ENCODE measurements at regions not wholly inside any gene's neighbourhood (a gene's known extent, or its start where the extent isn't known, plus 50 kb on each side); places are given as distances from the start of the nearest gene placed in this dataset.
"Not testable (repeated sequence)": the region's sequence is repeated elsewhere in the genome, so short reads cannot be mapped to it uniquely, and the experiment has no call there.

DNA sequence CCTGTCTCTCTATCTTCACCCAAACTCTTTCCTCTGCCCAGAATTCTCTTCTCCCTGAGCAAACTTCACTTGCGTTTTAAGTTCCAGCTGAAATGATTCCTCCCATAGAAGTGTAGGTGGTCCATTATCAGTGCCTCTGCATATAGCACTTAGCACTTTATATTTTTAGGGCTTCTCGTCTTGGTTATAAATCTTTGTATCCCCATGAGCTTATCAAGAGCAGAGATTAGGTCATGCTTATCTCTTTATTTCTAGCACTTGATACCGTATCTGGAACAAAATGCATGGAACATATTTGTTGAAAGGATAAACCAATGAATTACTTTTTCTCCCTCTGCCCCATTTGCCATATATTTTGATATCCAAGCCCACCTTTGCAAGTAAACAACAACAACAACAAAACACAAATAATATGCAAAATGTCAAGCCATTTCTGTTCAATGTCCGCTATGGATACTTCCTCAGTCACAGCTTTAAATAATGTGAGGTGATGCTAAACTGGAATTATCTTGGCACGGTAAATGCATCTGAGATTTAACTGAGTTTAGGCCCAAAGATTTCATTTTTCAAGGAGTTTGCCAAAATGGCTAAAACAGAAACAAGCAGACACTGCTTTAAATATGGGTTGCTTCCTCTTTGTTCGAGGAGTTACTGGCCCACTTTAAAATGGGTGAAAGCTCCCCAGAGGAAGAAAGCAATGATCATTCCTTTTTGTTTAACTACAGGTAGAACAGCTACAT, 106.2 kb upstream of the STMND1 start:
- no peak overlapping the region for H3K4me3 ChIP-seq
- intact Hi-C loops (cut with DNase I): no loop called here
- no peak for DNase-seq
- no peaks in the 10 kb centered on the region for H3K27me3 ChIP-seq
- no peak overlapping the region for H3K27ac ChIP-seq
- H3K9me3 ChIP-seq: no peaks in the 10 kb centered on the region
- H3K4me1 ChIP-seq: no peaks in the 10 kb centered on the region
- no peak overlapping the region for H3K9ac ChIP-seq (ENCODE audit: low read depth in 2 of 2, low read length in 2 of 2)
- TF ChIP-seq, protein P1, sequence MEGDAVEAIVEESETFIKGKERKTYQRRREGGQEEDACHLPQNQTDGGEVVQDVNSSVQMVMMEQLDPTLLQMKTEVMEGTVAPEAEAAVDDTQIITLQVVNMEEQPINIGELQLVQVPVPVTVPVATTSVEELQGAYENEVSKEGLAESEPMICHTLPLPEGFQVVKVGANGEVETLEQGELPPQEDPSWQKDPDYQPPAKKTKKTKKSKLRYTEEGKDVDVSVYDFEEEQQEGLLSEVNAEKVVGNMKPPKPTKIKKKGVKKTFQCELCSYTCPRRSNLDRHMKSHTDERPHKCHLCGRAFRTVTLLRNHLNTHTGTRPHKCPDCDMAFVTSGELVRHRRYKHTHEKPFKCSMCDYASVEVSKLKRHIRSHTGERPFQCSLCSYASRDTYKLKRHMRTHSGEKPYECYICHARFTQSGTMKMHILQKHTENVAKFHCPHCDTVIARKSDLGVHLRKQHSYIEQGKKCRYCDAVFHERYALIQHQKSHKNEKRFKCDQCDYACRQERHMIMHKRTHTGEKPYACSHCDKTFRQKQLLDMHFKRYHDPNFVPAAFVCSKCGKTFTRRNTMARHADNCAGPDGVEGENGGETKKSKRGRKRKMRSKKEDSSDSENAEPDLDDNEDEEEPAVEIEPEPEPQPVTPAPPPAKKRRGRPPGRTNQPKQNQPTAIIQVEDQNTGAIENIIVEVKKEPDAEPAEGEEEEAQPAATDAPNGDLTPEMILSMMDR (IDR thresholded peaks at IDR 0.05): no peak
- no peaks in the 10 kb centered on the region for H3K36me3 ChIP-seq

DNA sequence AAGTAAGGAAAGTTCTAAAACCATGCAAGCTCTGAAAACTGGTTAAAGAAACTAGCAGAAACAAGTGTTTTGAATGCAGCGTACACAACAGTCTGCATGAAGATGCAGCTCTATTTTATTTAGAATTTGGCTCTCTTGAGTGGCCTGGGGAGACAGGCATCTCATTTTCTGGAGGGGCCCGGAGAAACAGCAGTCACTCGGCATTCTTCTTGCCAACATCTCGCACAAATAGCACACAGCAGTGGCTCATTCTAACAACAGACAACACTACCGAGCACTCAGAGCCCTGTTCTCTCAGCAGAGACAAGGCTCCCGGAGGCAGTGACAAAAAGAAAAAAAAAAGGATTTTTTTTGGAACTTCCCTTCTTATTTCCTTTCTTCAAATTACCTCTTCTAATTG, 108.5 kb upstream of the STMND1 start:
- H3K36me3 ChIP-seq: no peaks in the 10 kb centered on the region
- no peak overlapping the region for H3K27ac ChIP-seq
- TF ChIP-seq, protein P1 (IDR thresholded peaks at IDR 0.05): no peak
- H3K9ac ChIP-seq (ENCODE audit: low read depth in 2 of 2, low read length in 2 of 2): no peak overlapping the region
- intact Hi-C loops (cut with DNase I): no loop called here
- no peak overlapping the region for H3K4me3 ChIP-seq
- H3K27me3 ChIP-seq: no peaks in the 10 kb centered on the region
- H3K4me1 ChIP-seq: no peaks in the 10 kb centered on the region
- no peaks in the 10 kb centered on the region for H3K9me3 ChIP-seq
- no peak for DNase-seq

DNA sequence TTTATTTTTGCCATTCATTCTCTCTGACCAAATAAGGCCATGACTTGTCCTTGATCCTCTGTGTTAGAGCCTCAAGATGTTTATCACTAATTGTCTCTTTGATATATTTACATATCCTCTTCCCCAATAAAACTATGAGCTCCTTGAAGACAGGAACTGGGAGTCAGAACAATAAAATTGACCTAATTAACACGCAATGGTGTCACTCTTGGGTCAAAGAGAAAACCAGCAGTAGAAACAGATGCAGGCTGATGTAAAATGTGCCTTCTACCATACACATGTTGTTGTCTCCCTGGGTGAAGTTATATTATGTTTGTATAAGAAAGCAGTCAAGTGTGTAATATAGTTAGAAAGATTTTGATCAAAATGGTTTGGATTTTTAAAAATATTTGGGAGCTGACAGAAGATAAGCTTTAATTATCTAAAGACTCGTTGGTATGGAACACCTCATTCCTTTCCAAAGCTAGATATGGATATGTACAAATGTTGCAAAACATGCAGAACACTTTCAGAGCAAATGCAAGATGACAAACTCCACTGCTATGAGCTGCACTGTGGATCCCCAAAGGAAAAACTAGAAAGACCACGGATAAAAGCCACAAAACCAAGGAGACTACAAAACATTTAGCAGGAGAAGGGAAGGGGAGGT, 109.7 kb upstream of the STMND1 start:
- no peaks in the 10 kb centered on the region for H3K9me3 ChIP-seq
- no peaks in the 10 kb centered on the region for H3K27me3 ChIP-seq
- H3K4me1 ChIP-seq: no peaks in the 10 kb centered on the region
- no peak for DNase-seq
- no peaks in the 10 kb centered on the region for H3K36me3 ChIP-seq
- no peak overlapping the region for H3K9ac ChIP-seq (ENCODE audit: low read depth in 2 of 2, low read length in 2 of 2)
- intact Hi-C loops (cut with DNase I): no loop called here
- TF ChIP-seq, protein P1 (IDR thresholded peaks at IDR 0.05): no peak
- no peak overlapping the region for H3K27ac ChIP-seq
- H3K4me3 ChIP-seq: no peak overlapping the region

DNA sequence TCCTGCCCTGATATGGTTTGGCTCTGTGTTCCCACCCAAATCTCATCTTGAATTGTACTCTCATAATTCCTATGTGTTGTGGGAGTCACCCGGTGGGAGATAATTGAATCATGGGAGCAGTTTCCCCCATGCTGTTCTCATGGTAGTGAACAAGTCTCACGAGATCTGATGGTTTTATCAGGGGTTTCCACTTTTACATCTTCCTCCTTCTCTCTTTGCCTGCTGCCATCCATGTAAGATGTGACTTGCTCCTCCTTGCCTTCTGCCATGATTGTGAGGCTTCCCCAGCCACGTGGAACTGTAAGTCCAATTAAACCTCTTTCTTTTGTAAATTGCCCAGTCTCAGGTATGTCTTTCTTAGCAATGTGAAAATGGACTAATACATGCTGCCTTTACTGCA, 111.9 kb upstream of the STMND1 start:
- H3K27me3 ChIP-seq; H3K27ac ChIP-seq; DNase-seq; intact Hi-C loops (cut with DNase I); H3K9me3 ChIP-seq; H3K4me1 ChIP-seq; H3K4me3 ChIP-seq; H3K36me3 ChIP-seq; H3K9ac ChIP-seq (ENCODE audit: low read depth in 2 of 2, low read length in 2 of 2): not testable (repeated sequence)

DNA sequence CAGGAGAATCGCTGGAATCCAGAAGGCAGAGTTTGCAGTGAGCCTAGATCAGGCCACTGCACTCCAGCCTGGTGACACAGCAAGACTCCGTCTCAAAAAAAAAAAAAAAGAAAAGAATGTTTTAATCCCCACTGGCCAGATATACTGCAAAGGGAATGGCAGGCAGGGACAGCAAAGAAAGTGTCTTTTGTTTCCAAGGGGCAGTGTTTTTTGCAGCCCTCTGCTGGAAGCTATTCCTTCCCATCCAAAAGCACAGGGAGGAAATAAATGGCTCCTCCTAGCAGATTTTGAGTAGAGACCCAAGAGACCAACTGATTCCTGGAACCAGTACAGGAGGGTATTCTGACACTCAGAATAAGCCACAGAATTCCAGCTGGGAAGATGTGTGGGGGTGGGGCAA, 112.5 kb upstream of the STMND1 start:
- Histone ChIP-seq H3K27ac (no peak overlapping the region), H3K27me3 (no peaks in the 10 kb centered on the region), H3K9me3 (no peaks in the 10 kb centered on the region), H3K36me3 (no peaks in the 10 kb centered on the region), H3K4me3 (no peak overlapping the region), H3K4me1 (no peaks in the 10 kb centered on the region), H3K9ac (ENCODE audit: low read depth in 2 of 2, low read length in 2 of 2) (no peak overlapping the region)
- TF ChIP-seq, protein P1 (IDR thresholded peaks at IDR 0.05): no peak
- no peak for DNase-seq
- intact Hi-C loops (cut with DNase I): no loop called here

DNA sequence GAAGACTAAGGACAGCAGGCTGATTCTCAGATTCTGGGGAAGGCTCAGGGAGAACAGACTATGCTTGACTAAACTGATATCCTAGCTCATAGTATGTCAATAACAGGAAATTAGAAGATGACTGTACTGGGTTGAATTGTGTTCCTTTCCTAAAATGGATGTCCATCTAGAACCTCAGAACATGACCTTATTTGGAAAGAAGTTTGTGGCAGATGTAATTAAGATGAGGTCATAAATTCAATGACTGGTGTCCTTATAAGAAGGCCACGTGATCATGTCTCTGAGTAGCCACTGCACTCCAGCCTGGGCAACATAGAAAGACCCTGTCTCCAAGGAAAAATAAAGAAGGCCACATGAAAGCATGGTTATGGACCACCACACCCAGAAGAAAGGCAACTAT, 113.9 kb upstream of the STMND1 start:
- H3K9me3 ChIP-seq: no peaks in the 10 kb centered on the region
- H3K27me3 ChIP-seq: no peaks in the 10 kb centered on the region
- TF ChIP-seq, protein P1 (IDR thresholded peaks at IDR 0.05): no peak
- H3K4me3 ChIP-seq: no peak overlapping the region
- intact Hi-C loops (cut with DNase I): no loop called here
- no peaks in the 10 kb centered on the region for H3K36me3 ChIP-seq
- H3K9ac ChIP-seq (ENCODE audit: low read depth in 2 of 2, low read length in 2 of 2): no peak overlapping the region
- no peak for DNase-seq
- no peak overlapping the region for H3K27ac ChIP-seq
- H3K4me1 ChIP-seq: no peaks in the 10 kb centered on the region
